PC-3 (cell line): ENCODE measurements at regions not wholly inside any gene's neighbourhood (a gene's known extent, or its start where the extent isn't known, plus 50 kb on each side); places are given as distances from the start of the nearest gene placed in this dataset.
A peak's percentile ranks its signal among the peaks of the same experiment; 100 is the strongest.

Source experiments
- ATAC-seq: fragments of 200-7000 bp; cut with Tn5 transposase; 2 replicates; pipeline ENCODE4 v1.9.1; 2020; ENCODE audit warnings: mild to moderate bottlenecking, moderate library complexity
- BruUV-seq: library from RNA; stranded (reverse); fragments of 400-500 nt; replicated peaks from 2 replicates; lab custom pipeline; 2021; lab: Mats Ljungman, UMichigan
- CTCF ChIA-PET: fragments of 300-600 bp; sonication (Branson Sonifier 250); formaldehyde crosslinking; loops from one replicate; lab custom pipeline; 2022; ENCODE audit warnings: antibody characterized with exemption; lab: Charles Lee
- POLR2A ChIA-PET: fragments of 300-600 bp; sonication (Branson Sonifier 250); formaldehyde crosslinking; loops from one replicate; lab custom pipeline; 2022; ENCODE audit warnings: antibody characterized with exemption; ENCODE audit not compliant: unreplicated experiment; lab: Charles Lee
- DNase-seq: peaks from one replicate; pipeline ENCODE4 v3.0.0-alpha.2; 2015
- H2AFZ ChIP-seq: fragments of 300-600 bp; sonication (generic); 2 replicates; pipeline ENCODE4 v1.6.0; 2016; ENCODE audit warnings: antibody characterized with exemption, low read length
- H3F3A ChIP-seq: fragments of 300-600 bp; sonication (generic); one replicate; pipeline ENCODE4 v1.6.0; 2017; ENCODE audit warnings: antibody characterized with exemption, low read length, control low read depth, mild to moderate bottlenecking; ENCODE audit not compliant: unreplicated experiment
- H3K27ac ChIP-seq: fragments of 300-600 bp; sonication (generic); 2 replicates; pipeline ENCODE4 v1.5.1; 2016; ENCODE audit warnings: mild to moderate bottlenecking, low read length
- H3K27me3 ChIP-seq: fragments of 300-600 bp; sonication (generic); 2 replicates; pipeline ENCODE4 v1.6.1; 2016; ENCODE audit warnings: low read length, mixed read lengths
- H3K36me3 ChIP-seq: fragments of 300-600 bp; sonication (generic); 2 replicates; pipeline ENCODE4 v1.6.1; 2016; ENCODE audit warnings: low read depth, mixed run types, low read length, mixed read lengths
- H3K4me1 ChIP-seq: fragments of 300-600 bp; sonication (generic); 2 replicates; pipeline ENCODE4 v1.5.1; 2016; ENCODE audit warnings: low read length; ENCODE audit not compliant: insufficient read depth
- H3K4me2 ChIP-seq: fragments of 300-600 bp; sonication (generic); 2 replicates; pipeline ENCODE4 v1.6.0; 2016; ENCODE audit warnings: low read length
- H3K4me3 ChIP-seq: fragments of 300-600 bp; sonication (generic); 2 replicates; pipeline ENCODE4 v1.5.1; 2016; ENCODE audit warnings: mild to moderate bottlenecking, low read length, mixed read lengths
- H3K79me2 ChIP-seq: fragments of 300-600 bp; sonication (generic); 2 replicates; pipeline ENCODE4 v1.6.1; 2017; ENCODE audit warnings: low read length, mixed read lengths
- H3K9ac ChIP-seq: fragments of 300-600 bp; sonication (generic); 2 replicates; pipeline ENCODE4 v1.6.0; 2016; ENCODE audit warnings: mild to moderate bottlenecking, low read length
- H3K9me2 ChIP-seq: fragments of 300-600 bp; sonication (generic); replicated peaks from 2 replicates; pipeline ENCODE4 v1.6.1; 2016; ENCODE audit warnings: mixed run types, low read length, mixed read lengths
- H3K9me3 ChIP-seq: fragments of 300-600 bp; sonication (generic); 2 replicates; pipeline ENCODE4 v1.6.1; 2016; ENCODE audit warnings: low read length, mixed read lengths
- H4K20me1 ChIP-seq: fragments of 300-600 bp; sonication (generic); 2 replicates; pipeline ENCODE4 v1.6.1; 2016; ENCODE audit warnings: low read length, mixed read lengths
- CTCF ChIP-seq: fragments of 300-600 bp; sonication (generic); conservative IDR thresholded peaks from 2 replicates; pipeline ENCODE4 v1.5.1; 2017; ENCODE audit warnings: antibody characterized with exemption, low read depth, mild to moderate bottlenecking, low read length
- EZH2 ChIP-seq: fragments of 300-600 bp; sonication (generic); IDR thresholded peaks from one replicate; pipeline ENCODE4 v1.6.1; 2017; ENCODE audit warnings: antibody characterized with exemption, mild to moderate bottlenecking, low read length; ENCODE audit not compliant: unreplicated experiment
- EZH2phosphoT487 ChIP-seq: fragments of 300-600 bp; sonication (generic); IDR thresholded peaks from 2 replicates; pipeline ENCODE4 v1.6.1; 2018; ENCODE audit warnings: mild to moderate bottlenecking, antibody characterized with exemption, low read length, borderline replicate concordance
- intact Hi-C: fragments of 100-400 bp; cut with micrococcal nuclease; formaldehyde crosslinking; loops from 2 replicates; pipeline ENCODE4 v1.9.0; 2023

DNA sequence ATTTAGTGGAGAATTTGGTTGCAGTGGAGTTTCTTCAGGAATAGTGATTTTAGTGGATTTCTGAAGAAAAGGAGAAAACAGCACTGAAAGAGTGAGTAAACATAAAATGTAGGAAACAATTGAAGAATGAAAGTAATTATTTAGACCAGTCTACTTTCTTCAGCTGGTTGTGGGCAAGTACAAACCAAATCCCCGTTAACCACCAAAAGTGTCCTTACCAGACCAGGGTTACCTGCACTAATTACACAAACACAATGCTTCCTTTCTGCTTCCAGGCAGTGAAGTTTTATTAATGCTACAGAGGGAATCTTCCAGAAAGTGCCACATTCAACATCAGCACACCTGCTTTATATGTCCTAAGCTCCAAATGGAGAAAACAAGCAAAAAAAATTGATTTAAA lies 248.0 kb upstream of the TBC1D5 start:
- no peaks in the 10 kb centered on the region; the same call in 1 of the 2 replicates for H3K4me1 ChIP-seq
- intact Hi-C loops, result loop anchor here (5.0 kb wide), 1 partner anchor 92 kb away; no protein-coding TSS in a partner anchor
- H3K9me3 ChIP-seq, result no peaks in the 10 kb centered on the region
- no peak overlapping the region for H2AFZ ChIP-seq
- H3K36me3 ChIP-seq, result no peaks in the 10 kb centered on the region
- ChIA-PET POLR2A (no interaction called here), CTCF (no interaction called here)
- no peak for DNase-seq
- no TSS peak for BruUV-seq
- no peak for ATAC-seq
- no peak overlapping the region for H3K4me3 ChIP-seq
- no peaks in the 10 kb centered on the region for H3K27me3 ChIP-seq
- H3K9me2 ChIP-seq, result no peaks in the 10 kb centered on the region
- no peaks in the 10 kb centered on the region for H4K20me1 ChIP-seq
- TF ChIP-seq EZH2 (no peak), CTCF (no peak), EZH2phosphoT487 (no peak)
- no peak overlapping the region for H3K4me2 ChIP-seq
- H3K79me2 ChIP-seq, result no peaks in the 10 kb centered on the region
- H3F3A ChIP-seq, result no peaks in the 10 kb centered on the region
- no peak overlapping the region for H3K27ac ChIP-seq
- H3K9ac ChIP-seq, result no peak overlapping the region

- DNase-seq, result no peak
- CTCF ChIA-PET, result no interaction called here
Observed at GRCh38 chr3:17986348-17986816, 244.0 kb upstream of the TBC1D5 start.

More at GRCh38 chr3:17986348-17986816, 244.0 kb upstream of the TBC1D5 start:
- Histone ChIP-seq H3K4me2 (no peak overlapping the region), H3K36me3 (no peaks in the 10 kb centered on the region), H3F3A (no peaks in the 10 kb centered on the region), H3K27ac (no peak overlapping the region), H3K4me3 (no peak overlapping the region), H3K9me3 (no peaks in the 10 kb centered on the region), H3K9me2 (no peaks in the 10 kb centered on the region), H3K4me1 (peaks cover 7% of the 10 kb centered on the region; the same call in 1 of the 2 replicates), H3K9ac (no peak overlapping the region), H4K20me1 (no peaks in the 10 kb centered on the region), H2AFZ (no peak overlapping the region), H3K79me2 (no peaks in the 10 kb centered on the region), H3K27me3 (no peaks in the 10 kb centered on the region)
- no TSS peak for BruUV-seq
- ATAC-seq, result peak; percentile 83
- POLR2A ChIA-PET, result no interaction called here
- no peak for TF ChIP-seq CTCF
- no peak for TF ChIP-seq EZH2
- intact Hi-C loops, result loop anchor here (5.0 kb wide), 1 partner anchor 251 kb away; no protein-coding TSS in a partner anchor
